ENCODE measurements at regions not wholly inside any gene's neighbourhood (a gene's known extent, or its start where the extent isn't known, plus 50 kb on each side); places are given as distances from the start of the nearest gene placed in this dataset.

GRCh38 chr5:75951158-75951557 lies 132.0 kb upstream of the SV2C start:
- H3K36me3 Mint-ChIP-seq: no peaks in the 10 kb centered on the region
- H3K4me1 Mint-ChIP-seq: no peaks in the 10 kb centered on the region
- DNase-seq (ENCODE audit: low spot score in 2 of 2, unreplicated experiment in 2 of 2): no peak
- TF ChIP-seq CTCF (IDR thresholded peaks at IDR 0.05; ENCODE audit: unreplicated experiment): no peak
- H3K27me3 Mint-ChIP-seq (ENCODE audit: low read depth): peaks cover 20% of the 10 kb centered on the region
- H3K4me3 Mint-ChIP-seq: no peak overlapping the region
- H3K27ac Mint-ChIP-seq: no peak overlapping the region
- H3K9me3 Mint-ChIP-seq: peaks cover 28% of the 10 kb centered on the region

- no peak for TF ChIP-seq CTCF (IDR thresholded peaks at IDR 0.05; ENCODE audit: unreplicated experiment)
Measured at GRCh38 chr5:75948438-75948837, 134.7 kb upstream of the SV2C start.

GRCh38 chr5:75940418-75940817 lies 142.8 kb upstream of the SV2C start:
- peaks cover 9% of the 10 kb centered on the region for H3K27me3 Mint-ChIP-seq (ENCODE audit: low read depth)
- H3K36me3 Mint-ChIP-seq: no peaks in the 10 kb centered on the region
- H3K9me3 Mint-ChIP-seq: peaks cover 6% of the 10 kb centered on the region
- no peaks in the 10 kb centered on the region for H3K4me1 Mint-ChIP-seq
- H3K27ac Mint-ChIP-seq: no peak overlapping the region
- DNase-seq (ENCODE audit: low spot score in 2 of 2, unreplicated experiment in 2 of 2): no peak
- H3K4me3 Mint-ChIP-seq: no peak overlapping the region
- no peak for TF ChIP-seq CTCF (IDR thresholded peaks at IDR 0.05; ENCODE audit: unreplicated experiment)

More at GRCh38 chr5:75948438-75948837, 134.7 kb upstream of the SV2C start:
- Mint-ChIP-seq H3K36me3 (no peaks in the 10 kb centered on the region), H3K27ac (no peak overlapping the region), H3K4me1 (no peaks in the 10 kb centered on the region), H3K27me3 (ENCODE audit: low read depth) (peaks cover 18% of the 10 kb centered on the region), H3K9me3 (peaks cover 26% of the 10 kb centered on the region), H3K4me3 (no peak overlapping the region)
- no peak for DNase-seq (ENCODE audit: low spot score in 2 of 2, unreplicated experiment in 2 of 2)

- H3K4me3 Mint-ChIP-seq: no peak overlapping the region
- TF ChIP-seq CTCF (IDR thresholded peaks at IDR 0.05; ENCODE audit: unreplicated experiment): no peak
- no peaks in the 10 kb centered on the region for H3K9me3 Mint-ChIP-seq
- H3K4me1 Mint-ChIP-seq: no peaks in the 10 kb centered on the region
- peaks cover 24% of the 10 kb centered on the region for H3K27me3 Mint-ChIP-seq (ENCODE audit: low read depth)
- H3K36me3 Mint-ChIP-seq: no peaks in the 10 kb centered on the region
- H3K27ac Mint-ChIP-seq: no peak overlapping the region
- no peak for DNase-seq (ENCODE audit: low spot score in 2 of 2, unreplicated experiment in 2 of 2)
Measured at GRCh38 chr5:75935572-75935971, 147.6 kb upstream of the SV2C start.

GRCh38 chr5:75933489-75933888 lies 149.7 kb upstream of the SV2C start:
- Mint-ChIP-seq H3K27ac (no peak overlapping the region), H3K36me3 (no peaks in the 10 kb centered on the region), H3K4me3 (no peak overlapping the region), H3K9me3 (no peaks in the 10 kb centered on the region), H3K4me1 (no peaks in the 10 kb centered on the region), H3K27me3 (ENCODE audit: low read depth) (peaks cover 38% of the 10 kb centered on the region)
- no peak for DNase-seq (ENCODE audit: low spot score in 2 of 2, unreplicated experiment in 2 of 2)
- no peak for TF ChIP-seq CTCF (IDR thresholded peaks at IDR 0.05; ENCODE audit: unreplicated experiment)

GRCh38 chr5:75931175-75931574 lies 152.0 kb upstream of the SV2C start:
- H3K9me3 Mint-ChIP-seq: no peaks in the 10 kb centered on the region
- no peak for TF ChIP-seq CTCF (IDR thresholded peaks at IDR 0.05; ENCODE audit: unreplicated experiment)
- H3K4me3 Mint-ChIP-seq: no peak overlapping the region
- no peak overlapping the region for H3K27ac Mint-ChIP-seq
- no peaks in the 10 kb centered on the region for H3K4me1 Mint-ChIP-seq
- H3K27me3 Mint-ChIP-seq (ENCODE audit: low read depth): peaks cover 55% of the 10 kb centered on the region
- no peaks in the 10 kb centered on the region for H3K36me3 Mint-ChIP-seq
- DNase-seq (ENCODE audit: low spot score in 2 of 2, unreplicated experiment in 2 of 2): no peak
